HUES6 (cell line): ENCODE measurements at regions not wholly inside any gene's neighbourhood (a gene's known extent, or its start where the extent isn't known, plus 50 kb on each side); places are given as distances from the start of the nearest gene placed in this dataset.

Experiments used
- H3K27ac ChIP-seq: 2 replicates; pipeline ENCODE4 v1.7.0; 2013; ENCODE audit warnings: low read depth, mild to moderate bottlenecking, low read length, inconsistent platforms
- H3K27me3 ChIP-seq: 2 replicates; pipeline ENCODE4 v1.6.1; 2013; ENCODE audit warnings: low read length; ENCODE audit not compliant: control insufficient read depth, insufficient read depth
- H3K36me3 ChIP-seq: 2 replicates; pipeline ENCODE4 v1.6.1; 2013; ENCODE audit warnings: low read length; ENCODE audit not compliant: control insufficient read depth, insufficient read depth
- H3K4me1 ChIP-seq: 2 replicates; pipeline ENCODE4 v1.6.1; 2013; ENCODE audit warnings: low read length; ENCODE audit not compliant: control insufficient read depth, insufficient read depth
- H3K4me3 ChIP-seq: 2 replicates; pipeline ENCODE4 v1.5.1; 2013; ENCODE audit warnings: low read depth, low read length
- H3K9ac ChIP-seq: one replicate; pipeline ENCODE4 v1.6.1; 2013; ENCODE audit warnings: mild to moderate bottlenecking, low read length
- H3K9me3 ChIP-seq: 2 replicates; pipeline ENCODE4 v1.6.1; 2013; ENCODE audit warnings: low read depth, low read length; ENCODE audit not compliant: control insufficient read depth, insufficient read depth

DNA sequence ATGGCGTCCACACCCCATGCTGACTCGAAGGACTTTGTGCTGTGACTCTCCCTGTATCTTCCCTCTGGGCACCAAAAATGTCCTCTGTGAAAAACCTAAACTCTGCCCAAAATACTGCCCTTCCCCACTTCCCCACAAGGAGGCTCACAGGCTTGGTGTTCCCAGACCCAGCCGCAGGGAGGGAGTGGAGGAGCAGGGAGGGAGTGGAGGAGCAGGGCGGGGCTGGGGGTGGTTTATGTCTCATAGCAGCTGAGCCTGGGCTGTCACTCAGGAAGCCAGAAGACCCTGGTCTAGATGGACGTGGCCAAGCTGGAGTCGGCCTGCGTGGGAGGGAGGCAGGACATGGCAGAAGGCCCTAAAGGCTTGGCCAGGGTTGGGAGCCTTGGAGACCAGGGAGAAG is 461.7 kb downstream of the PTPRU start:
- no peaks in the 10 kb centered on the region for H3K27me3 ChIP-seq
- no peak overlapping the region for H3K27ac ChIP-seq
- no peak overlapping the region for H3K4me3 ChIP-seq
- no peaks in the 10 kb centered on the region for H3K36me3 ChIP-seq
- peaks cover 6% of the 10 kb centered on the region; the same call in 1 of the 2 replicates for H3K9me3 ChIP-seq
- H3K9ac ChIP-seq = no peak overlapping the region
- no peaks in the 10 kb centered on the region for H3K4me1 ChIP-seq

DNA sequence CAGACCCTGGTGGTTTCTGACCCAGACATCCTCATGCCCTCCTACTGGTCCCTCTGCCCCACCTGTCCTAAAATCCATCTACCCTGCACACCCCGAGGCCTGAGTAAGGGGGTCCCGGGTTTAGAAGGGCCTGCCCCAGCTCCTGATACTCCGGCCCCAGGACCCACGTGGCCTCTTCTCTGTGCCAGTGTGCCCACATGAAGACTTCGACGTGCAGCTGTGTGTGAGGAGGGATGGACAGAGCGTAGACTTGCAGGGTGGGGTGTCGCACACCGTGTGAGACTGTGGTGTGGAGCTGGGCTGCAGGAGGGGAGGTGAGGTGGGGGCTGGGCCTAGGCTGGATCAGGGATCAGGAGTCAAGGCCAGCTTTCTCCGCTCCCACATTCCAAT is 461.1 kb downstream of the PTPRU start:
- Histone ChIP-seq H3K4me3 (no peak overlapping the region), H3K9ac (no peak overlapping the region), H3K27me3 (no peaks in the 10 kb centered on the region), H3K36me3 (no peaks in the 10 kb centered on the region), H3K9me3 (peaks cover 6% of the 10 kb centered on the region; the same call in 1 of the 2 replicates), H3K4me1 (no peaks in the 10 kb centered on the region), H3K27ac (no peak overlapping the region)

DNA sequence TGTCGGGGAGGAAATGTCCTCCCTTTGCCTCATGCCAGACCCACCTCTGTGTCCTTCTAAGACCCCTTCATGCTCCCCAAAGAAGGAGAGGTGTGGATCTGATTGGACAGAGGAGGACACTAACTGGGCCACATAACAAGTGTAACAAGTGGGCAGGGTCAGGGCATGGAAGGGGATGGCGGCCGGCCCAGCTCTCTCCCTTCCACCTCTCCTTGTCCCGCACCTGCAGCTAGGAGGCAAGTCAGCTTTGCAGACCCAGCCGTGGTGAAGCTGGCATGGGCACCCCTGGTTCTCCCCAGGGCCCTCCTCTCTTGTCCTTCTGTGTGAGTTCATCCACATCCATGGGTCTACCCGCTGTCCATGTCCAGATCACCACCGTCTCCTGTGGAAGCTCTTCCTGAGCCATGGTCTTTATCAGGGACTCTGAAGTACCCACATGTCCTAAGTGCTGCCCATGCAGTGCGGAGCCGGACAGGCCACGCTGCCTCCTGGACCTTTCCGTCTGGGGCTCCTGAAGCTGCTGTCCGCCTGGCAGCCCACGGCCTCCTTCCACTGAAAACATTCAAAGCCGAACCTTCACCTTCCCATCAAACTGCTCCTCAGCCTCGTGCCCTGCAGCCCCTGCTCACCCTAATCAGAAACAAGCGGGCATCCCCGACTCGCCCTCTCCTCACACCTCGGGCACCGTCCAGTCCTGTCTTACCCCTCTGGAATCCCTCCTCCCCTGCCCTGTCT is 460.5 kb downstream of the PTPRU start:
- peaks cover 6% of the 10 kb centered on the region; the same call in 1 of the 2 replicates for H3K9me3 ChIP-seq

DNA sequence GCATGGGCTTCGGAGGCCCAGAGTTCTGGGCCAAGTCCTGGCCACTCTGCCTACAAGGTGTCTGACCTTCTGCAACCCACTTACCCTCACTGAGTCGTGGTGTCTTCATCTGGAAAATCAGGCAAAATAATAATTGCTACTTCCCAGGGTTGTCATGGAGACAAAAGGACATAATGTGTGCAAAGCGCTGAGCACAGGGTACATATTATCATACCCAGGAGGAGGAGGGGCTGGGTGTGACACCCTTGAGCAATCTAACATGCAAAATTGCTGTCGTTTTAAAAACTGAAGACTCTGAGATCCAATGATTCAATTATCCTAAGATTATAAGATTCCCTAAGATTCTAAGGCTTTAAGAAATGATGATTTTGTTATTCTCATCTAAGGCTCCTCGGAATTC is 459.5 kb downstream of the PTPRU start:
- no peak overlapping the region for H3K4me3 ChIP-seq
- no peak overlapping the region for H3K27ac ChIP-seq
- H3K36me3 ChIP-seq = no peaks in the 10 kb centered on the region
- no peaks in the 10 kb centered on the region for H3K4me1 ChIP-seq
- H3K9ac ChIP-seq = no peak overlapping the region
- peaks cover 6% of the 10 kb centered on the region; the same call in 1 of the 2 replicates for H3K9me3 ChIP-seq
- 0 out of 2 replicates have a peak, but pooled peaks cover 2% of the 10 kb centered on the region for H3K27me3 ChIP-seq

More for the DNA sequence above, 460.5 kb downstream of the PTPRU start:
- no peak overlapping the region for H3K9ac ChIP-seq
- H3K27me3 ChIP-seq = no peaks in the 10 kb centered on the region
- no peak overlapping the region for H3K27ac ChIP-seq
- no peaks in the 10 kb centered on the region for H3K4me1 ChIP-seq
- H3K36me3 ChIP-seq = no peaks in the 10 kb centered on the region
- no peak overlapping the region for H3K4me3 ChIP-seq

DNA sequence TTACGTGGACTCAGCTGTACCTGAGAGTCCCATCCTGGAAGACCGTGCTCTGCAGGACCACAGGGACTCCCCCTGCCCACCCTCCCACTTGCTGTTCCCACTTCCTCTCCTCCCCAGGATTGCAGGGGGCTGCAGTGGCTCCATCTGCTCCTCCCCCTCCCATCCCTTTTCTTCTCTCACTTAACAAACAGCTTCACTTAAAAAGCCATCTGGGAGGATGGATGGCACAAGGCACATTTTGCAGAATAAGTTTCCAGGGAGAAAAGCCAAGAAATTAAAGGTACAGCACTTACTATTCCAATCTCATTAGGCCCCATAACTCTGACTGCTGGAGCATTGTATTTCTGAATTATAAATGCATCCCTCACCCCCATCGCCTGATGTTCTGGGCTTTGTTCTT is 458.7 kb downstream of the PTPRU start:
- H3K9me3 ChIP-seq = peaks cover 6% of the 10 kb centered on the region; the same call in 1 of the 2 replicates
- no peak overlapping the region for H3K9ac ChIP-seq
- no peak overlapping the region for H3K27ac ChIP-seq
- H3K36me3 ChIP-seq = no peaks in the 10 kb centered on the region
- H3K27me3 ChIP-seq = peaks cover 2% of the 10 kb centered on the region; the same call in 1 of the 2 replicates
- no peak overlapping the region for H3K4me3 ChIP-seq
- H3K4me1 ChIP-seq = no peaks in the 10 kb centered on the region

DNA sequence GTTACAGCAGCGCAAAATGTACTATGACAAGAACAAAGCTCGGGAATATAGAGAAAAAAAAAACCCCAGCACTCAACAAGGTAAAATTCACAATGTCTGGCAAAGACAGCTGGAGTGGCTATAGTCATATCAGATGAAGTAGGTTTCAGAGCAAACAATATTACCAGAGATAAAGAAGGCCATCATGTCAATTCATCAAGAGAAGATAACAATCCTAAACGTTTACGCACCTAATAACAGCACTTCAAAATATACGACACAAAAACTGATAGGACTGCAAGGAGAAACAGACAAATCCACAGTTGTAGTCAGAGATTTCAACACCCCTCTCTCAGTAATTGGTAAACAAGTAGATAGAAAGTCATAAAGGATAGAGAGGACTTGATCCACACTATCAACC is 455.2 kb downstream of the PTPRU start:
- H3K4me1 ChIP-seq = peaks cover 9% of the 10 kb centered on the region; the same call in 1 of the 2 replicates
- no peak overlapping the region for H3K4me3 ChIP-seq
- peaks cover 6% of the 10 kb centered on the region; the same call in 1 of the 2 replicates for H3K9me3 ChIP-seq
- H3K27me3 ChIP-seq = peaks cover 2% of the 10 kb centered on the region; the same call in 1 of the 2 replicates
- no peaks in the 10 kb centered on the region for H3K36me3 ChIP-seq
- no peak overlapping the region for H3K27ac ChIP-seq
- H3K9ac ChIP-seq = no peak overlapping the region

DNA sequence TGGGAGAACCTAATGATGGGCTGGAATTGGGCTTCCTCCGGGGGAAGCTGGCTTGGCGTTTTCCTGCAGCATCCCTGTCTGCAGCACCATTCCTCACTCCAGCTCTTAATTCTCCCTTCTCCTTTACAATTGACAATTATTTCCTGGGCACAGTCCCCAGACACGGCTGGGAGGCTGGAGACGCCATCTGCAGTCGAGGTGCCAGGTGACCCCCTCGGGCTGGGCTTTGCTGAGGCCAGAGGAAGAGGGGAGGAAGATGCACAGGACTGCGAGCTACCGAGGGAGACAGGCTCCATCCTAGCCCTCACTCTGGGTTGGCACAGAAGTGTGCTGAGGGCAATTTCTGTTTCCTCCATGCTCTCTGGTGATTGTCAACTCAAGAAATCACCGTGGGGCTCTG is 453.8 kb downstream of the PTPRU start:
- no peak overlapping the region for H3K27ac ChIP-seq
- H3K4me1 ChIP-seq = peaks cover 9% of the 10 kb centered on the region; the same call in 1 of the 2 replicates
- peaks cover 6% of the 10 kb centered on the region; the same call in 1 of the 2 replicates for H3K9me3 ChIP-seq

DNA sequence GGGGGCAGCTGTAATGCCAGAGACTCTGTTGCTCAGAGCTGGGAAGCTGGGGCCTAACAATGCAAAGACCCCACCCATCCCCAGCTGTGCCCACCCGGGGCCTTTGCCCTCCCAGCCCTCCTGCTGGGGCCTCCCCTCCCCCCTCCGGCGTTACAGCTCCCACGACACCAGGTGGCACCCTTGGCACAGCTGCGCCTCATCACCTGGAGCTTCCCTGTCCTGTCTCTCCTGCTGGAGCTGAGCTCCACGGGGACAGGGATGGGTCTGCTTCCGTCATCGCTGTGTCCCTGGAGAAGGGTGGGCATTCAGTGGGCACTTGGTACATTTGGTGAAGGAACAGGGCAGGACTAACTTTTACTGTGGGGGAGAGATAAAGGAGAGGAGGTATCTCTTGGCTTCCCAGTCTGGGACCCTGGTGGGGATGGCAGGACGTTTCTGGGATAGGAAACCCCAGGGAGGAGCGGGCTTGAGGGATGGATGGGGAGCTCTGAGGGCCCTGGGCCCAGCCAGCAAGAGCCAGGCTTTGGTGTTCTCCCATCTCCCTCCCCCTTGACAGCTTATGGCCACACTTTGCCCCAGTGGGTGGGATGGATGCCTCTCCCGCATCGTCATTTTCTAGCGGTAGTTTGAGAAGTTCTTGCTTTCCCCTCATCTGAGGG is 453.2 kb downstream of the PTPRU start:
- Histone ChIP-seq H3K27me3 (peaks cover 2% of the 10 kb centered on the region; the same call in 1 of the 2 replicates), H3K36me3 (no peaks in the 10 kb centered on the region), H3K27ac (no peak overlapping the region), H3K9ac (no peak overlapping the region), H3K4me3 (no peak overlapping the region), H3K9me3 (peaks cover 6% of the 10 kb centered on the region; the same call in 1 of the 2 replicates), H3K4me1 (peaks cover 9% of the 10 kb centered on the region; the same call in 1 of the 2 replicates)

More for the DNA sequence above, 453.8 kb downstream of the PTPRU start:
- no peaks in the 10 kb centered on the region for H3K36me3 ChIP-seq
- peaks cover 2% of the 10 kb centered on the region; the same call in 1 of the 2 replicates for H3K27me3 ChIP-seq
- no peak overlapping the region for H3K4me3 ChIP-seq
- no peak overlapping the region for H3K9ac ChIP-seq

DNA sequence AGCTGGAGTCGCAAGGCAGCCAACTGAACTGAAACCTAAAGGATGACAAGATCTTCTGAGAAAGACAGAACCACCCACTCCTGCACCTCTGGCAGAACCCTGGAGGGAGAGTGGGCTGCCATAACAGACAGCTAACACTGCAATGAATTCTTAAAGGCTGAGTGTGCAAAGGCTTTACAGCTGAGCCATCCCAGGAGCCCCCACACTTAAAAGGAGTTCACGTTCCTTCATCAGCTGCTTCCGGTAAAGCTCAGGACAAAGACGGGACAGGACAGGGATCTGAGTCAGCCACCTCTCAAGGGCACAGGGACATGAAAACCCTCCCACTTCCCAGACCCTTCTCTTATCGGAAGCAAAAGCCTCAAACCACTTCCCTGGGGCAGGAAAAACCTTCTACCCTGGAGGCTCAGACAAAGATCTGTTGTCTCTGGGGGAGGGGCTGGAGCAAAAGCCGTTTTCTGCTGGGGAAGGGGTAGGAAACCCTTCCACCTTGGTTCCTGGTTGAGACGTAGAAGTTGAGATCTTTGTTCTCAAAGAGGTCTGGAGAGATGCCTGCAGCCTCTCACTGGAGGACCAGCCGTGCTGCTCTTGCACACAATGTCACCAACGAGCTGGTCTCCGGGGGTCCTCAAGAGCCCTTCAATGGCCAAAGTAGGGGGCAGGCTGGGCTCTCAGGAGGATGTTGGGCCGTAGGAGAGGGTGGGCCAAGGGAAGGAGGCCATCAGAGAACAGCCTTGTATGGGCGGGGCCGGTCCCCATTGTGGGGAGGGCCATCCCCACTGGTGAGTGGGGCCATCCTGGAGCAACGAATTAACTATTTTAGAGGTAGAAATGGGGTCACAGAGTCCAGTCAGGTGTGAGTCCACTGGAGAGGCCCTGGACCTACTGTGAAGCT is 452.4 kb downstream of the PTPRU start:
- peaks cover 2% of the 10 kb centered on the region; the same call in 1 of the 2 replicates for H3K27me3 ChIP-seq
- H3K9me3 ChIP-seq = 0 out of 2 replicates have a peak, but pooled peaks cover 2% of the 10 kb centered on the region
- H3K9ac ChIP-seq = no peak overlapping the region
- H3K36me3 ChIP-seq = no peaks in the 10 kb centered on the region
- H3K4me1 ChIP-seq = peaks cover 9% of the 10 kb centered on the region; the same call in 1 of the 2 replicates
- H3K27ac ChIP-seq = no peak overlapping the region
- H3K4me3 ChIP-seq = no peak overlapping the region

DNA sequence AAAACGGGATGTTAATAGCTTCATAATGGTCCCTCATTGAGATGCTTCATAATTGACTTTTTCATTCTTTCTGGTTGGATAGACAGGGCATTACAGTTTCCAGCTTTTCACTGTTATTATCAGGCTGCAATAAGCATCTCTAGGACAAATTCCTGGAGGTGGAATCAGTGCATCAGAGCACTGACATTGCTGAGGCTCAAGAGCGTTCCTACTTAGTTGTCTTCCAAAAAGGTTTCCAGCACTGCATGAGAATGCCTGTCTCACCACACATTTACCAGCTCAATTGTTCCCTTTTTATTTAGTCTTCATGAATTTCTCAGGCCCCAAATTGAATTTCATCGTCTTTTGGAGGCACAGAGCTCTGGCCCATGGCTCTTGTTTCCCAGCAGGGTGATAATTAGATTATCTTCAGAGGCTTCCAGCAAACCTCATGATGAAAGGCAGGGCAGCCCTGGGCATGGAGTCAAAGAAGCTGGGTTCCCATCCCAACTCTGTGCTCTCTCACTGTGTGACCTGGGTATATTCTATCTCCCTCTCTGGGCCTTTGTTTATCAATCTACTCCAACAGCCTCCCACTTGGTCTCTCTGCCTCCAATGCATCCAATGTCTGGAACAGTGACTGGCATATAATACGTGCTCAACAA is 451.4 kb downstream of the PTPRU start:
- H3K27me3 ChIP-seq = peaks cover 2% of the 10 kb centered on the region; the same call in 1 of the 2 replicates
- H3K27ac ChIP-seq = no peak overlapping the region
- H3K9me3 ChIP-seq = no peaks in the 10 kb centered on the region
- no peak overlapping the region for H3K9ac ChIP-seq
- no peak overlapping the region for H3K4me3 ChIP-seq
- peaks cover 15% of the 10 kb centered on the region; the same call in 1 of the 2 replicates for H3K4me1 ChIP-seq
- no peaks in the 10 kb centered on the region for H3K36me3 ChIP-seq
